ENCODE measurements at regions not wholly inside any gene's neighbourhood (a gene's known extent, or its start where the extent isn't known, plus 50 kb on each side); places are given as distances from the start of the nearest gene placed in this dataset.

DNA sequence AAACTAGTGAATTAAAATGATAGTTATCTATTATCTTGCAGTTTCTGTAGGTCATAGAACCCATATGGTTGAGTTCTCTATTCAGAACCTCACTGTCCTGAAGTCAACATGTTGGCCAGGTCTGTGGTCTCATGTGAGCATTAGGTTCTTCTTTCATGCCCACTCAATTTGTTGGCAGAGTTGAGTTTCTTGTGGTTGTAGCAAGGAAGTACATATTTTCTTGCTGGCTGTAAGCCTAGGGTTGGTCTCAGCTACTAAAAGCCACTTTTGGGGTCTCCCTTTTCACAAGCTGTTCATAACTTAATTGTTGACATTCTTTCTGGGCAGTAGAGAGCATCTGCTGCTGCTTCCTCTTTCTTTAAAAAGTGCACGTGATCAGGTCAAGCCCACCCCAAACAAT, 1165.1 kb upstream of the NCAM2 start:
- H3K9me3 ChIP-seq, result no peaks in the 10 kb centered on the region
- no peaks in the 10 kb centered on the region for H3K36me3 ChIP-seq
- in situ Hi-C loops (cut with MboI; ENCODE audit: low pct_ligation_motif_present in 1 of 4, low pct_unique_long_range_greater_than_20kb in 1 of 4, low sequenced_read_pairs in 3 of 4) (no loop called here), intact Hi-C loops (cut with DNase I; ENCODE audit: low total_unique reads) (no loop called here)
- WGBS, 2 donors (ENCODE audit: low coverage in 1 of 2), result 28 to 60% methylated on average over 1 of the region's 1 CpG
- no peaks in the 10 kb centered on the region for H3K4me1 ChIP-seq
- H3K27ac ChIP-seq, result no peak overlapping the region
- no peaks in the 10 kb centered on the region for H3K27me3 ChIP-seq
- TF ChIP-seq POLR2A (IDR thresholded peaks at IDR 0.05) (no peak), EP300 (IDR thresholded peaks at IDR 0.05; ENCODE audit: low read depth) (no peak), POLR2AphosphoS5 (IDR thresholded peaks at IDR 0.05) (no peak)
- TF ChIP-seq, protein P1, sequence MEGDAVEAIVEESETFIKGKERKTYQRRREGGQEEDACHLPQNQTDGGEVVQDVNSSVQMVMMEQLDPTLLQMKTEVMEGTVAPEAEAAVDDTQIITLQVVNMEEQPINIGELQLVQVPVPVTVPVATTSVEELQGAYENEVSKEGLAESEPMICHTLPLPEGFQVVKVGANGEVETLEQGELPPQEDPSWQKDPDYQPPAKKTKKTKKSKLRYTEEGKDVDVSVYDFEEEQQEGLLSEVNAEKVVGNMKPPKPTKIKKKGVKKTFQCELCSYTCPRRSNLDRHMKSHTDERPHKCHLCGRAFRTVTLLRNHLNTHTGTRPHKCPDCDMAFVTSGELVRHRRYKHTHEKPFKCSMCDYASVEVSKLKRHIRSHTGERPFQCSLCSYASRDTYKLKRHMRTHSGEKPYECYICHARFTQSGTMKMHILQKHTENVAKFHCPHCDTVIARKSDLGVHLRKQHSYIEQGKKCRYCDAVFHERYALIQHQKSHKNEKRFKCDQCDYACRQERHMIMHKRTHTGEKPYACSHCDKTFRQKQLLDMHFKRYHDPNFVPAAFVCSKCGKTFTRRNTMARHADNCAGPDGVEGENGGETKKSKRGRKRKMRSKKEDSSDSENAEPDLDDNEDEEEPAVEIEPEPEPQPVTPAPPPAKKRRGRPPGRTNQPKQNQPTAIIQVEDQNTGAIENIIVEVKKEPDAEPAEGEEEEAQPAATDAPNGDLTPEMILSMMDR (IDR thresholded peaks at IDR 0.05), result no peak
- DNase-seq, result no peak
- H3K4me3 ChIP-seq, result no peak overlapping the region

DNA sequence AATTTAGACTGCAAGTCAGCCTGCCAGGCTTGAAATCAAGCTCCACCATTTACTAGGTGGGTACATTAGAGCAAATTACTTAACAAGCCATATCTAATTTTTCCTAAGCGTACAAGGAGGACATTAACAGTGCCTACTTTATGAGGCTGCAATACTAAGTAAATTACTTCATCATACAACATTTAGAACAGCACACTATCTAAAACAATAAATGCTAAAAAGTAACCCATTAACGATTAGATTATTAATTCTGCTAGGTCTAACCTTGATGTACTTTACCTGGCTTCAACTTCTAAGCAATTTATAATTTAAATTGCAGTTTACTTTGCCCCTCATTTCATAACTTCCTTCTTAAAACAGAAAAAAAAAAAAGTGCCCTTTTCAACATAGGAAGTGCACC, 1155.6 kb upstream of the NCAM2 start:
- H3K36me3 ChIP-seq, result no peaks in the 10 kb centered on the region
- H3K4me3 ChIP-seq, result no peak overlapping the region
- WGBS, 2 donors (ENCODE audit: low coverage in 1 of 2), result 82 to 91% methylated on average over 2 of the region's 2 CpGs
- no peak overlapping the region for H3K27ac ChIP-seq
- H3K27me3 ChIP-seq, result no peaks in the 10 kb centered on the region
- H3K4me1 ChIP-seq, result no peaks in the 10 kb centered on the region
- no peaks in the 10 kb centered on the region for H3K9me3 ChIP-seq
- in situ Hi-C loops (cut with MboI; ENCODE audit: low pct_ligation_motif_present in 1 of 4, low pct_unique_long_range_greater_than_20kb in 1 of 4, low sequenced_read_pairs in 3 of 4), result no loop called here
- no peak for DNase-seq
- TF ChIP-seq, protein P1 (IDR thresholded peaks at IDR 0.05), result no peak
- TF ChIP-seq POLR2A (IDR thresholded peaks at IDR 0.05), result no peak
- no peak for TF ChIP-seq POLR2AphosphoS5 (IDR thresholded peaks at IDR 0.05)
- no peak for TF ChIP-seq EP300 (IDR thresholded peaks at IDR 0.05; ENCODE audit: low read depth)
- intact Hi-C loops (cut with DNase I; ENCODE audit: low total_unique reads), result loop anchor here (10.0 kb wide), 1 partner anchor 52 kb away; no protein-coding TSS in a partner anchor

DNA sequence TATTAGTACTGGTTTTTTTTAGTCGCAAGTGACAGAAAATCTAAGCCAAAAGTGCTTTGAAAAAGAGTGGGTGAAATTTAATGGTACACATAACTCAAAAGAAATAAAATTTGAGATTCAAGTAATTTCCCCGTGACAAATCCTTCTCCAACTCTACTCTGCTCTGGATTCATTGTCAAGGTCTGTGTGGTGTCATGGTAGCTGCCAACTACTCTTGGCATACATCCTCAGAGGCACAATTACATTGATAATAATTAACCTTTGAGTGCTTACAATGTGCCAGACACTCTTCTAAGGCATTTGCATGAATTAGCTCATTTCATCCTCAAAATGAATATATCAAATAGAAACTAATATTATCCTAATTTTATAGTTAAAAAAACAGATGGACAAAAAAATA, 1153.9 kb upstream of the NCAM2 start:
- no peak overlapping the region for H3K27ac ChIP-seq
- intact Hi-C loops (cut with DNase I; ENCODE audit: low total_unique reads), result loop anchor here (10.0 kb wide), 1 partner anchor 50 kb away; no protein-coding TSS in a partner anchor
- WGBS, 2 donors (ENCODE audit: low coverage in 1 of 2), result 70 to 77% methylated on average over 2 of the region's 2 CpGs
- H3K4me3 ChIP-seq, result no peak overlapping the region
- in situ Hi-C loops (cut with MboI; ENCODE audit: low pct_ligation_motif_present in 1 of 4, low pct_unique_long_range_greater_than_20kb in 1 of 4, low sequenced_read_pairs in 3 of 4), result no loop called here
- DNase-seq, result no peak
- no peaks in the 10 kb centered on the region for H3K4me1 ChIP-seq
- H3K36me3 ChIP-seq, result no peaks in the 10 kb centered on the region
- H3K9me3 ChIP-seq, result no peaks in the 10 kb centered on the region
- no peaks in the 10 kb centered on the region for H3K27me3 ChIP-seq
- no peak for TF ChIP-seq EP300 (IDR thresholded peaks at IDR 0.05; ENCODE audit: low read depth)
- TF ChIP-seq, protein P1 (IDR thresholded peaks at IDR 0.05), result no peak
- TF ChIP-seq POLR2A (IDR thresholded peaks at IDR 0.05), result no peak
- TF ChIP-seq POLR2AphosphoS5 (IDR thresholded peaks at IDR 0.05), result no peak

DNA sequence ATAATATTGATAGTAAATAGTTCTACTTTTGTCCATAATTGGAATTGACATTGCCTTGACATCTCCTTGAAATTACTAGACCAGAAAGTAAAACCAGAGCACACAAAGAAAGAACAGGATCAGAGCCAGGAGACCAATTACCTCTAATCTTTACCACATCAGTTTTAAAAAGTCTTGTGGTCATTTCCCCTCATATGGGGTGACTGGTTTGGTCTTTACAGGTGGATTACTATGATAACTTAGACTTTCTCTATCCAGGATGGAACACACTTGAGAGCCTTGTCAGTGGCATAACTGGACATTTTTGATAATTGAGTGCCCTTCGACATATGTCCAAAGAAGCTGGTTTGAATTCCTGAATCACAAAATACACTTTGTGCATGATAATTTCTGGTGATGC, 1148.1 kb upstream of the NCAM2 start:
- TF ChIP-seq, protein P1 (IDR thresholded peaks at IDR 0.05), result no peak
- TF ChIP-seq POLR2A (IDR thresholded peaks at IDR 0.05) (no peak), POLR2AphosphoS5 (IDR thresholded peaks at IDR 0.05) (no peak), EP300 (IDR thresholded peaks at IDR 0.05; ENCODE audit: low read depth) (no peak)
- Histone ChIP-seq H3K27ac (no peak overlapping the region), H3K9me3 (no peaks in the 10 kb centered on the region), H3K36me3 (no peaks in the 10 kb centered on the region), H3K4me1 (no peaks in the 10 kb centered on the region), H3K27me3 (no peaks in the 10 kb centered on the region), H3K4me3 (no peak overlapping the region)
- WGBS, 2 donors (ENCODE audit: low coverage in 1 of 2), result 84% methylated on average over 1 of the region's 1 CpG; no CpG with 5 or more reads in 1 of the 2 donors
- intact Hi-C loops (cut with DNase I; ENCODE audit: low total_unique reads) (no loop called here), in situ Hi-C loops (cut with MboI; ENCODE audit: low pct_ligation_motif_present in 1 of 4, low pct_unique_long_range_greater_than_20kb in 1 of 4, low sequenced_read_pairs in 3 of 4) (no loop called here)
- DNase-seq, result no peak
